Caco-2 (cell line): ENCODE measurements at regions not wholly inside any gene's neighbourhood (a gene's known extent, or its start where the extent isn't known, plus 50 kb on each side); places are given as distances from the start of the nearest gene placed in this dataset.

Experiments
- BruUV-seq: library from RNA; stranded (reverse); fragments of 400-500 nt; replicated peaks from 2 replicates; lab custom pipeline; 2021; lab: Mats Ljungman, UMichigan
- CTCF ChIA-PET: fragments of 300-600 bp; sonication (Branson Sonifier 250); formaldehyde crosslinking; loops from one replicate; lab custom pipeline; 2022; ENCODE audit warnings: antibody characterized with exemption; lab: Charles Lee
- POLR2A ChIA-PET: fragments of 300-600 bp; sonication (Branson Sonifier 250); formaldehyde crosslinking; loops from one replicate; lab custom pipeline; 2022; ENCODE audit warnings: antibody characterized with exemption; lab: Charles Lee
- DNase-seq, 2 experiments: peaks; one replicate each; pipeline versions ENCODE4 v3.0.0 to v3.0.0-alpha.2; 2020 to 2022
- H3K27me3 ChIP-seq: replicated peaks from 2 replicates; pipeline ENCODE4 v1.6.0; 2011; ENCODE audit warnings: low read length; ENCODE audit not compliant: control insufficient read depth, insufficient read depth
- H3K36me3 ChIP-seq: 2 replicates; pipeline ENCODE4 v1.5.1; 2011; ENCODE audit warnings: low read length; ENCODE audit not compliant: control insufficient read depth, insufficient read depth
- H3K4me1 ChIP-seq: fragments of 250-450 bp; sonication (Bioruptor Pico); 2 replicates; pipeline ENCODE4 v1.5.1; 2020; ENCODE audit warnings: mild to moderate bottlenecking
- H3K4me3 ChIP-seq: 2 replicates; pipeline ENCODE4 v1.5.1; 2011; ENCODE audit warnings: low read depth, mild to moderate bottlenecking, control low read depth, low read length
- H3K9me3 ChIP-seq: fragments of 250-450 bp; sonication (Bioruptor Pico); 2 replicates; pipeline ENCODE4 v1.5.1; 2020; ENCODE audit warnings: mild to moderate bottlenecking, moderate library complexity
- H3K27ac Mint-ChIP-seq: one replicate; pipeline ENCODE4 v1.8.0; 2022; ENCODE audit warnings: mixed read lengths; ENCODE audit not compliant: unreplicated experiment
- H3K27me3 Mint-ChIP-seq: one replicate; pipeline ENCODE4 v1.8.0; 2022; ENCODE audit warnings: mixed read lengths; ENCODE audit not compliant: insufficient read depth, unreplicated experiment
- H3K36me3 Mint-ChIP-seq: one replicate; pipeline ENCODE4 v1.8.0; 2022; ENCODE audit warnings: mild to moderate bottlenecking, mixed read lengths; ENCODE audit not compliant: insufficient read depth, unreplicated experiment
- H3K4me1 Mint-ChIP-seq: one replicate; pipeline ENCODE4 v1.8.0; 2022; ENCODE audit warnings: low read depth, mixed read lengths; ENCODE audit not compliant: unreplicated experiment
- H3K4me3 Mint-ChIP-seq: one replicate; pipeline ENCODE4 v1.8.0; 2022; ENCODE audit warnings: mild to moderate bottlenecking, moderate library complexity, mixed read lengths; ENCODE audit not compliant: unreplicated experiment
- H3K9me3 Mint-ChIP-seq: one replicate; pipeline ENCODE4 v1.8.0; 2022; ENCODE audit warnings: mixed read lengths; ENCODE audit not compliant: unreplicated experiment
- intact Hi-C: fragments of 100-400 bp; cut with micrococcal nuclease; formaldehyde crosslinking; loops from one replicate; pipeline ENCODE4 v1.10.0; 2022; ENCODE audit not compliant: unreplicated experiment
- TF ChIP-seq, protein P1 (sequence below), 2 experiments: fragments of 200-600 bp in 1 of 2; IDR thresholded peaks; 1 replicate in 1 of 2; 2 replicates in 1 of 2; pipeline versions ENCODE4 v1.5.1 to v1.8.0; 2011 to 2022; ENCODE audit warnings: antibody characterized with exemption in 1 of 2, control low read depth in 1 of 2, inconsistent platforms in 1 of 2, low read depth in 1 of 2, low read length in 1 of 2, mild to moderate bottlenecking in 1 of 2, moderate library complexity in 1 of 2; ENCODE audit not compliant: insufficient read depth in 1 of 2, severe bottlenecking in 1 of 2, unreplicated experiment in 1 of 2

DNA sequence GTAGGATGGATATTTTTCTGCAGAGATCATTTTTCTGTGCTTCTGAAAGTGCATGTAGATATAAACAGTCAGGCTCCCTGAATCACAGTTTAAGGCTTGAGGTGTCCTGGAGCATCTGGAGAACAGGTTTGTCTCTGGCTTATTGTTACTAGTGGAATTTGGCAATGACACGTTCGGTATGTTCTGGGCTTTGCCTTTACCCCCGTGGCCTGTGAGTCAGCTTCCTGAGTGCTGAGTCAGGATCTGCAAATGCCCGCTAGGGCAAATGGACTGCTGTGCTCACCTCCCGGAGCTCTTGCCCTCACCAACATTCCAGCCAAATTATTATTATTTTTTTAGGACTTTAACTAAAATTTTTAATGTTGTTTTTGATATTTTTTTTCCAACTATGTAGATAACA is 192.5 kb upstream of the PRSS1 start:
- BruUV-seq, result no TSS peak
- ChIA-PET CTCF (interaction anchor here (0.7 kb wide), 1 partner anchor 257 kb away, joined by 3 read pairs; no protein-coding TSS in a partner anchor), POLR2A (no interaction called here)
- Histone ChIP-seq H3K27me3 (no peaks in the 10 kb centered on the region), H3K9me3 (no peaks in the 10 kb centered on the region), H3K36me3 (no peaks in the 10 kb centered on the region), H3K4me1 (peaks cover 4% of the 10 kb centered on the region; the same call in 1 of the 2 replicates), H3K4me3 (no peak overlapping the region)
- DNase-seq, result peak; percentile 60 to 74
- TF ChIP-seq, protein P1, sequence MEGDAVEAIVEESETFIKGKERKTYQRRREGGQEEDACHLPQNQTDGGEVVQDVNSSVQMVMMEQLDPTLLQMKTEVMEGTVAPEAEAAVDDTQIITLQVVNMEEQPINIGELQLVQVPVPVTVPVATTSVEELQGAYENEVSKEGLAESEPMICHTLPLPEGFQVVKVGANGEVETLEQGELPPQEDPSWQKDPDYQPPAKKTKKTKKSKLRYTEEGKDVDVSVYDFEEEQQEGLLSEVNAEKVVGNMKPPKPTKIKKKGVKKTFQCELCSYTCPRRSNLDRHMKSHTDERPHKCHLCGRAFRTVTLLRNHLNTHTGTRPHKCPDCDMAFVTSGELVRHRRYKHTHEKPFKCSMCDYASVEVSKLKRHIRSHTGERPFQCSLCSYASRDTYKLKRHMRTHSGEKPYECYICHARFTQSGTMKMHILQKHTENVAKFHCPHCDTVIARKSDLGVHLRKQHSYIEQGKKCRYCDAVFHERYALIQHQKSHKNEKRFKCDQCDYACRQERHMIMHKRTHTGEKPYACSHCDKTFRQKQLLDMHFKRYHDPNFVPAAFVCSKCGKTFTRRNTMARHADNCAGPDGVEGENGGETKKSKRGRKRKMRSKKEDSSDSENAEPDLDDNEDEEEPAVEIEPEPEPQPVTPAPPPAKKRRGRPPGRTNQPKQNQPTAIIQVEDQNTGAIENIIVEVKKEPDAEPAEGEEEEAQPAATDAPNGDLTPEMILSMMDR (IDR thresholded peaks at IDR 0.05; ENCODE audit: insufficient read depth in 1 of 2, low read depth in 1 of 2, low read length in 1 of 2, severe bottlenecking in 1 of 2, unreplicated experiment in 1 of 2), result peak in 1 of 2 experiments; percentile 29
- Mint-ChIP-seq H3K4me1 (peaks cover 5% of the 10 kb centered on the region), H3K27ac (no peak overlapping the region), H3K36me3 (no peaks in the 10 kb centered on the region), H3K4me3 (no peak overlapping the region), H3K27me3 (peaks cover 11% of the 10 kb centered on the region), H3K9me3 (no peaks in the 10 kb centered on the region)
- intact Hi-C loops, result no loop called here

DNA sequence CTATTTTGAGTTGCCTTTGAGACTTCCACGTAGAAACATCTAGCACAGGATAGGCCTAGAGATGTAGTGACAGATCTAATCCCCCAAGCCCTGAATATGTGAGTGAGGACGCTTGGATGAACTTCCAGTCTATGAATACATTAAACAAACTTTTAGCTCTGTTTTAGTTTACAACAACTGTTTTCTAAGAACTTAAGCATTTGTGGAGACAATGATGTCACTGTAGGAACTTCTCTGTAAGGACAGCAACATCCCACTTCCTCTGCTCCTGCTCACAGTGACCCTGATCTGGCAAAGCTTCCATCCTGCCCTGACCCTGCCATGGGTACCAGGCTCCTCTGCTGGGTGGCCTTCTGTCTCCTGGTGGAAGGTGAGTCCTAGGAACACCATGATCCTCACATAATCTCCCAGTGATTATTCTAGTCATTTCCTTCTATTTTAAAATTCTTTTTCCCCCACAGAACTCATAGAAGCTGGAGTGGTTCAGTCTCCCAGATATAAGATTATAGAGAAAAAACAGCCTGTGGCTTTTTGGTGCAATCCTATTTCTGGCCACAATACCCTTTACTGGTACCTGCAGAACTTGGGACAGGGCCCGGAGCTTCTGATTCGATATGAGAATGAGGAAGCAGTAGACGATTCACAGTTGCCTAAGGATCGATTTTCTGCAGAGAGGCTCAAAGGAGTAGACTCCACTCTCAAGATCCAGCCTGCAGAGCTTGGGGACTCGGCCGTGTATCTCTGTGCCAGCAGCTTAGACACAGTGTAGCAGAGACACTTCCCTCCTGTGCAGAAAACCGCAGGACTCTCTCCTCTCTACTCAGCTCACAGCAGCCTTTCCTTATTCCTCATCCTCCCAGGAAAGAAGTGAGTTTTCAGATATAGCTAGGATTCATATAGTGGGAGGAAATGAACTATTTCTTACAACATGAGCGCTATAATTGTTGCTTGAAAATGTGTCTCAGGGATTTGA is 194.4 kb upstream of the PRSS1 start:
- no peaks in the 10 kb centered on the region for H3K9me3 ChIP-seq
- no TSS peak for BruUV-seq
- ChIA-PET POLR2A (no interaction called here), CTCF (interaction anchor here (0.6 kb wide), 1 partner anchor 29 kb away, joined by 3 read pairs; no protein-coding TSS in a partner anchor)
- no peaks in the 10 kb centered on the region for H3K36me3 ChIP-seq
- Mint-ChIP-seq H3K27ac (no peak overlapping the region), H3K36me3 (no peaks in the 10 kb centered on the region), H3K4me3 (no peak overlapping the region), H3K4me1 (peaks cover 5% of the 10 kb centered on the region), H3K9me3 (no peaks in the 10 kb centered on the region), H3K27me3 (peaks cover 19% of the 10 kb centered on the region)
- peaks cover 4% of the 10 kb centered on the region; the same call in 1 of the 2 replicates for H3K4me1 ChIP-seq
- TF ChIP-seq, protein P1 (IDR thresholded peaks at IDR 0.05; ENCODE audit: insufficient read depth in 1 of 2, low read depth in 1 of 2, low read length in 1 of 2, severe bottlenecking in 1 of 2, unreplicated experiment in 1 of 2), result no peak
- H3K4me3 ChIP-seq, result no peak overlapping the region
- H3K27me3 ChIP-seq, result no peaks in the 10 kb centered on the region
- DNase-seq, result no peak
- intact Hi-C loops, result no loop called here

DNA sequence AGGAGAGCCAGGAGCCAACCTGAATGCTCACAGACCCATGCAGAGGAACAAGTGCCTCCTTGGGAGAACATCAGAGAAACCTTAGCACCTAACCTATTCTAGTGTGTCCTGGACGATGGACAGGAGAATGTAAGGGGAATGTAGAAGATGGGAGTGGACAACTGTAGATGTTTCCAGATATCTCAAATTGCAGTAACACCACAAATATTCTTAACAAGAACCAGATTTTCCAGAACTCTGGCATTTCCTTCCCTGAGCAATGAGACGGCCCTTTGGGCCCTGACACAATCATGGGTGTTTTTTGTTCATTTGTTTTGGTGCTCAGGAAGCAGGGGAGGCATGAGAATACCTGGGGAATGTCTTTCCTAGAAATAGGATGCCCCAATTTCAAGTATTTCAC is 196.1 kb upstream of the PRSS1 start:
- CTCF ChIA-PET, result no interaction called here
- no peaks in the 10 kb centered on the region for H3K36me3 ChIP-seq
- Mint-ChIP-seq H3K27me3 (peaks cover 23% of the 10 kb centered on the region), H3K27ac (no peak overlapping the region), H3K36me3 (no peaks in the 10 kb centered on the region), H3K4me3 (no peak overlapping the region), H3K9me3 (no peaks in the 10 kb centered on the region), H3K4me1 (peaks cover 5% of the 10 kb centered on the region)
- TF ChIP-seq, protein P1 (IDR thresholded peaks at IDR 0.05; ENCODE audit: insufficient read depth in 1 of 2, low read depth in 1 of 2, low read length in 1 of 2, severe bottlenecking in 1 of 2, unreplicated experiment in 1 of 2), result no peak
- POLR2A ChIA-PET, result no interaction called here
- H3K4me3 ChIP-seq, result no peak overlapping the region
- no peak for DNase-seq
- H3K4me1 ChIP-seq, result peaks cover 4% of the 10 kb centered on the region; the same call in 1 of the 2 replicates
- BruUV-seq, result no TSS peak
- no peaks in the 10 kb centered on the region for H3K9me3 ChIP-seq
- no peaks in the 10 kb centered on the region for H3K27me3 ChIP-seq
- intact Hi-C loops, result no loop called here
